ENCODE measurements at regions not wholly inside any gene's neighbourhood (a gene's known extent, or its start where the extent isn't known, plus 50 kb on each side); places are given as distances from the start of the nearest gene placed in this dataset.

- H3K27ac Mint-ChIP-seq: no peak overlapping the region
- peaks cover 3% of the 10 kb centered on the region for H3K27me3 Mint-ChIP-seq
- TF ChIP-seq CTCF (IDR thresholded peaks at IDR 0.05): no peak
- DNase-seq (peak in 1 of 14 experiments; percentile 0), ATAC-seq (ENCODE audit: poor library complexity) (no peak)
- H3K4me3 Mint-ChIP-seq: no peak overlapping the region
- peaks cover 2% of the 10 kb centered on the region for H3K9me3 Mint-ChIP-seq
- no peaks in the 10 kb centered on the region for H3K27me3 ChIP-seq (ENCODE audit: control insufficient read depth in 1 of 2, insufficient read depth in 2 of 2, low read length in 2 of 2)
- peaks cover 0 to 7% of the 10 kb centered on the region in 2 experiments for H3K9me3 ChIP-seq (ENCODE audit: control insufficient read depth in 1 of 2, insufficient read depth in 1 of 2, low read length in 2 of 2)
- H3K36me3 Mint-ChIP-seq (ENCODE audit: low read depth): no peaks in the 10 kb centered on the region
- H3K4me1 ChIP-seq (ENCODE audit: insufficient read depth, low read length): no peaks in the 10 kb centered on the region
- no peaks in the 10 kb centered on the region for H3K4me1 Mint-ChIP-seq (ENCODE audit: low read depth)
- no peak overlapping the region for H3K4me3 ChIP-seq (ENCODE audit: low read length)
- no peak overlapping the region for H3K27ac ChIP-seq (ENCODE audit: low read depth in 1 of 2, low read length in 2 of 2)
- POLR2A ChIA-PET: no interaction called here
- CTCF ChIA-PET: no interaction called here
- no peaks in the 10 kb centered on the region for H3K36me3 ChIP-seq (ENCODE audit: insufficient read depth, low read length)
- intact Hi-C loops (cut with DNase I, micrococcal nuclease): no loop called here
Measured at GRCh38 chr2:103959174-103960128, 894.5 kb upstream of the POU3F3 start.

- Mint-ChIP-seq H3K9me3 (peaks cover 2% of the 10 kb centered on the region), H3K4me3 (no peak overlapping the region), H3K36me3 (ENCODE audit: low read depth) (no peaks in the 10 kb centered on the region), H3K27me3 (peaks cover 3% of the 10 kb centered on the region), H3K4me1 (ENCODE audit: low read depth) (no peaks in the 10 kb centered on the region), H3K27ac (no peak overlapping the region)
- H3K27ac ChIP-seq (ENCODE audit: low read depth in 1 of 2, low read length in 2 of 2): no peak overlapping the region
- DNase-seq (no peak), ATAC-seq (ENCODE audit: poor library complexity) (no peak)
- ChIA-PET CTCF (no interaction called here), POLR2A (no interaction called here)
- intact Hi-C loops (cut with DNase I, micrococcal nuclease): no loop called here
- H3K4me1 ChIP-seq (ENCODE audit: insufficient read depth, low read length): no peaks in the 10 kb centered on the region
- no peak overlapping the region for H3K4me3 ChIP-seq (ENCODE audit: low read length)
- H3K36me3 ChIP-seq (ENCODE audit: insufficient read depth, low read length): no peaks in the 10 kb centered on the region
- TF ChIP-seq CTCF (IDR thresholded peaks at IDR 0.05): no peak
- peaks cover 0 to 10% of the 10 kb centered on the region in 2 experiments for H3K9me3 ChIP-seq (ENCODE audit: control insufficient read depth in 1 of 2, insufficient read depth in 1 of 2, low read length in 2 of 2)
- no peaks in the 10 kb centered on the region for H3K27me3 ChIP-seq (ENCODE audit: control insufficient read depth in 1 of 2, insufficient read depth in 2 of 2, low read length in 2 of 2)
Measured at GRCh38 chr2:103960129-103960513, 893.8 kb upstream of the POU3F3 start.

GRCh38 chr2:103960951-103961350 lies 893.0 kb upstream of the POU3F3 start:
- no peaks in the 10 kb centered on the region for H3K36me3 ChIP-seq (ENCODE audit: insufficient read depth, low read length)
- Mint-ChIP-seq H3K27me3 (peaks cover 3% of the 10 kb centered on the region), H3K36me3 (ENCODE audit: low read depth) (no peaks in the 10 kb centered on the region), H3K4me3 (no peak overlapping the region), H3K4me1 (ENCODE audit: low read depth) (no peaks in the 10 kb centered on the region), H3K27ac (no peak overlapping the region), H3K9me3 (peaks cover 2% of the 10 kb centered on the region)
- POLR2A ChIA-PET: no interaction called here
- H3K4me1 ChIP-seq (ENCODE audit: insufficient read depth, low read length): no peaks in the 10 kb centered on the region
- no peaks in the 10 kb centered on the region for H3K27me3 ChIP-seq (ENCODE audit: control insufficient read depth in 1 of 2, insufficient read depth in 2 of 2, low read length in 2 of 2)
- H3K4me3 ChIP-seq (ENCODE audit: low read length): no peak overlapping the region
- no peak for DNase-seq
- intact Hi-C loops (cut with DNase I, micrococcal nuclease): no loop called here
- peaks cover 0 to 6% of the 10 kb centered on the region in 2 experiments for H3K9me3 ChIP-seq (ENCODE audit: control insufficient read depth in 1 of 2, insufficient read depth in 1 of 2, low read length in 2 of 2)
- no peak for ATAC-seq (ENCODE audit: poor library complexity)
- no peak for TF ChIP-seq CTCF (IDR thresholded peaks at IDR 0.05)
- CTCF ChIA-PET: no interaction called here
- no peak overlapping the region for H3K27ac ChIP-seq (ENCODE audit: low read depth in 1 of 2, low read length in 2 of 2)
